Mesothelial cell of epicardium (in vitro differentiated cells): ENCODE measurements at regions not wholly inside any gene's neighbourhood (a gene's known extent, or its start where the extent isn't known, plus 50 kb on each side); places are given as distances from the start of the nearest gene placed in this dataset.

Experiments used
- DNase-seq, 2 experiments: peaks; one replicate each; pipeline ENCODE4 v3.0.0; 2021; ENCODE audit warnings: low spot score in 2 of 2; ENCODE audit not compliant: unreplicated experiment in 2 of 2
- H3K27ac Mint-ChIP-seq: 2 replicates; pipeline ENCODE4 v1.8.0; 2021; ENCODE audit warnings: mixed read lengths
- H3K27me3 Mint-ChIP-seq: 2 replicates; pipeline ENCODE4 v1.8.0; 2021; ENCODE audit warnings: low read depth, mixed read lengths
- H3K36me3 Mint-ChIP-seq: 2 replicates; pipeline ENCODE4 v1.8.0; 2021; ENCODE audit warnings: mixed read lengths
- H3K4me1 Mint-ChIP-seq: 2 replicates; pipeline ENCODE4 v1.8.0; 2021; ENCODE audit warnings: mixed read lengths
- H3K4me3 Mint-ChIP-seq: 2 replicates; pipeline ENCODE4 v1.8.0; 2021; ENCODE audit warnings: mild to moderate bottlenecking, moderate library complexity, mixed read lengths
- H3K9me3 Mint-ChIP-seq: 2 replicates; pipeline ENCODE4 v1.8.0; 2021; ENCODE audit warnings: mixed read lengths
- TF ChIP-seq, protein P1 (sequence below): fragments of 200-600 bp; sonication (generic); IDR thresholded peaks from one replicate; pipeline ENCODE4 v1.5.0; 2021; ENCODE audit warnings: antibody characterized with exemption; ENCODE audit not compliant: unreplicated experiment

DNA sequence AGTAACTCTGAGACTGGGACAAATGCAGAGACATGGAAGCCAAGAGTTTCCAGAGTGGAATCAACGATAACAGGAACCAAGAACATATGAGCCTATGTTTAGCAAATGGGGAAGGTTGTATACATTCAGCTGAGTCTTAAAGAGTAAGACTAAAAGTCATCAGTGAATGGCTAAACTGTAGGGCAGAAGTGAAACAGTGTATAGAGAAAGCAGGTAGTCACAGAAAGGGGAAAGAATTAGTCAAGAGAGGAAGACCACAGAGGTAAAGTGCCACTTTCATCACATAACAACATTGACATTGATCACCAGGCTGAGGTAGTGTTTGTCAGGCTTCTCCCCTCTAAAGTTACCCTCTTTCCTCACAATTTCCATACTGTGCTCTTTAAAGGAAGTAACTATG, 306.5 kb upstream of the SPTLC3 start:
- Mint-ChIP-seq H3K9me3 (peaks cover 3% of the 10 kb centered on the region), H3K27me3 (no peaks in the 10 kb centered on the region), H3K4me1 (peaks cover 14% of the 10 kb centered on the region), H3K36me3 (no peaks in the 10 kb centered on the region), H3K27ac (no peak overlapping the region), H3K4me3 (no peak overlapping the region)
- TF ChIP-seq, protein P1, sequence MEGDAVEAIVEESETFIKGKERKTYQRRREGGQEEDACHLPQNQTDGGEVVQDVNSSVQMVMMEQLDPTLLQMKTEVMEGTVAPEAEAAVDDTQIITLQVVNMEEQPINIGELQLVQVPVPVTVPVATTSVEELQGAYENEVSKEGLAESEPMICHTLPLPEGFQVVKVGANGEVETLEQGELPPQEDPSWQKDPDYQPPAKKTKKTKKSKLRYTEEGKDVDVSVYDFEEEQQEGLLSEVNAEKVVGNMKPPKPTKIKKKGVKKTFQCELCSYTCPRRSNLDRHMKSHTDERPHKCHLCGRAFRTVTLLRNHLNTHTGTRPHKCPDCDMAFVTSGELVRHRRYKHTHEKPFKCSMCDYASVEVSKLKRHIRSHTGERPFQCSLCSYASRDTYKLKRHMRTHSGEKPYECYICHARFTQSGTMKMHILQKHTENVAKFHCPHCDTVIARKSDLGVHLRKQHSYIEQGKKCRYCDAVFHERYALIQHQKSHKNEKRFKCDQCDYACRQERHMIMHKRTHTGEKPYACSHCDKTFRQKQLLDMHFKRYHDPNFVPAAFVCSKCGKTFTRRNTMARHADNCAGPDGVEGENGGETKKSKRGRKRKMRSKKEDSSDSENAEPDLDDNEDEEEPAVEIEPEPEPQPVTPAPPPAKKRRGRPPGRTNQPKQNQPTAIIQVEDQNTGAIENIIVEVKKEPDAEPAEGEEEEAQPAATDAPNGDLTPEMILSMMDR, result no peak
- DNase-seq, result no peak

DNA sequence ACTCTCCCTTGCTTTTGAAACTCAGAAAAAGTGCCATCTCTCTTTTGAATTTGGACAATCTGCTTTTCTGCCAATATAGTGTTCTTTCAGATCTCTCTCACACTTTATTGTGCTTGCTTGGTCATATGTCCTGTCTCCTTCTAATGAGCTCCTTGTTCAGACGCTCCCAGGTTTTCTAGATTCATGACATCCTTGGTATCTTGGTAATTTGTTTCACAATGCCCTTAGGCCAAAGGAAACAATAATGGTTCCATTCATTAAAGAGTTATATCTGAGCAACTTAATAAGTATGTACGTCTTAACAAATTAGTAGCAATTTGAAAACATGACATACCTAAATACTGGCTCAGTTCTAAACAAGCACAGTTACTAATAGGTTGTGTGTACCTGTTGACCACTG, 293.4 kb upstream of the SPTLC3 start:
- Mint-ChIP-seq H3K4me3 (no peak overlapping the region), H3K27me3 (peaks cover 78% of the 10 kb centered on the region), H3K36me3 (no peaks in the 10 kb centered on the region), H3K9me3 (no peaks in the 10 kb centered on the region), H3K27ac (no peak overlapping the region), H3K4me1 (no peaks in the 10 kb centered on the region)
- DNase-seq, result no peak
- TF ChIP-seq, protein P1, result no peak

DNA sequence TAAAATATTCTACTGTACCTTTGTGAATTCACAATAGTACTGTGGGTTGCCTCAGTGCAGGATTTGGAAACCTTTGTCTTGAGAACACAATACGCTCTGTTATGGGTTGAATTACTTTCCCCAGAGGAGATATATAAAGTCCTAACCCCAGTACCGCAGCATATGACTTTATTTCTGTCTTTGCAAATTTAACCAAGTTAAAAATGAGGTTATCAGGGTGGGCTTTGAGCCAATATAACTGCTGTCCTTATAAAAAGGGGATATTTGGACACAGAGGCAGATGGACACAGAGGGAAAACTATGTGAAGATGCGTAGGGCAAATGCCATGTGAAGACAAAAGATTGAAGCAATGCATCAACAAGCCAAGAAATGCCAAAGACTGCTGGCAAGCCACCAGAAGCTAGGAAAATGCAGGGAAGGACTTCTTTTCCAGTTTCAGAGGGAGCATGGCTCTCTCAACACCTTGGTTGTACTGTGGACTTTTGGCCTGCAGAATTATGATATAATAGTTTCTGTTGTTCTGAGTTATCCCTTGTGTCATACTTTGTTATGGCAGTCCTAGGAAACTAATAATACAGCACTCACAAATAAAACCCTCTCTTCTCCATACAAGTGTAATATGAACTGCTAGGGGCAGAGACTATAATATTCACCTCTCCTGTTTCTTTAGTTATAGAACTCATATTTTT, 292.6 kb upstream of the SPTLC3 start:
- H3K27ac Mint-ChIP-seq, result no peak overlapping the region
- no peaks in the 10 kb centered on the region for H3K4me1 Mint-ChIP-seq
- TF ChIP-seq, protein P1, result no peak
- no peaks in the 10 kb centered on the region for H3K36me3 Mint-ChIP-seq
- DNase-seq, result no peak
- H3K4me3 Mint-ChIP-seq, result no peak overlapping the region
- H3K27me3 Mint-ChIP-seq, result peaks cover 80% of the 10 kb centered on the region
- no peaks in the 10 kb centered on the region for H3K9me3 Mint-ChIP-seq

DNA sequence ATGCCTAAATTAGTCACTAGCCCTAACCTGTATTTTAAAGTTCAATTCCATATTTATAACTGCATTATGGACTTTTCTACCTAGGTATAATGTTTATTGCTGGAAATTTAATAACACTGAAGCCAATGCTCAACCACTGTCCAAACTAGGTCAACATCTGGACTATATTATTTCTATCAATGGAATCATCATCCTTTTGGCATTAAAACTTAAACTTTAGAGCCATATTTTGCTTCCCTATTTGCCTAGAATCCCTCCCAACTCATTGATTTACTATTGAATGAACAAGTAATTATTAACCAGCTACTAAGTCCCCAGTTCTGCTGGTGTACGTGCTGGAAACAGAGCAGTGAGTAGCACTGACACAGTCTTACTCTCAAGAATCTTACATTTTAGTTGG, 291.7 kb upstream of the SPTLC3 start:
- Mint-ChIP-seq H3K4me1 (no peaks in the 10 kb centered on the region), H3K27me3 (peaks cover 82% of the 10 kb centered on the region), H3K27ac (no peak overlapping the region), H3K36me3 (no peaks in the 10 kb centered on the region), H3K4me3 (no peak overlapping the region), H3K9me3 (no peaks in the 10 kb centered on the region)
- DNase-seq, result no peak
- TF ChIP-seq, protein P1, result no peak

DNA sequence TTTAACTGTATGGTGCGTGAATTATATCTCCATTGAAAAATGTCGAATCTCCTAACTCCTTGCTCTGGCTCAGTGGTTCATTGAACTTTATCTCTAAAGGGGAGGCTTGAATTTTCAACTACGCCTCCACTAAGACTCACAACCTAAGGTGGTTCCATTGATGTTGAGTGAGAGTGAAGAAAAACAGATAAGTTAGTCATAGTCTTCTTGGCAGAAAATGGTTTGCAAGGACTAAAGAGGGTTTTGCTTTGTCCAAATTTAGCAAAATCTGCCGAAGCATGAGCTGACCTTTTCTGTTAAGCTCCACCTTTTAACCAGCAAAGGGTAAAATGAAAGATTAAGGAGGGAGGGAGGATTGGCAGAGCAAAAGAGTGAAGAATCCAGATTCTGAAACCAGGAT, 290.2 kb upstream of the SPTLC3 start:
- Mint-ChIP-seq H3K36me3 (no peaks in the 10 kb centered on the region), H3K4me1 (no peaks in the 10 kb centered on the region), H3K4me3 (no peak overlapping the region), H3K27ac (no peak overlapping the region), H3K9me3 (no peaks in the 10 kb centered on the region), H3K27me3 (peaks cover 77% of the 10 kb centered on the region)
- TF ChIP-seq, protein P1, result no peak
- no peak for DNase-seq

DNA sequence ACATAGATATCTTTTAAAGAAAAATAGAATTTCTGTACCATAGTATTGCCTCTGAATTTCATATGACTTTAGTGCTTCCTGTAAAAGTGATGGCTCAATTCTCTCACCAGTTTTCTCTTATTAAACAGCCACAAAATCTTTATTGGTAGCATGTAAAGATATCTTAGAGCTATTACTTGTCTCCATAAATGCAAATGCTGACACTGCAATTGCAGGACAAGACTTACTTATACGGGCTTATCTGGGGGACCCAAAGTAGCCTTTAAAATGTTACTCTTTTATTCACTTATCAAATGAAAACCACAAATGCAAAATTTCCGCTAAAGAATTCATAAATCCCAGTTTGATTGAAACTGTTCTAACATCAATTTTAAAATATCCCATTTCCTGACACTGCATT, 287.1 kb upstream of the SPTLC3 start:
- H3K27ac Mint-ChIP-seq, result no peak overlapping the region
- no peaks in the 10 kb centered on the region for H3K36me3 Mint-ChIP-seq
- DNase-seq, result no peak

More for the DNA sequence above, 287.1 kb upstream of the SPTLC3 start:
- TF ChIP-seq, protein P1, result no peak
- H3K27me3 Mint-ChIP-seq, result peaks cover 61% of the 10 kb centered on the region
- H3K4me1 Mint-ChIP-seq, result no peaks in the 10 kb centered on the region
- peaks cover 4% of the 10 kb centered on the region for H3K9me3 Mint-ChIP-seq
- H3K4me3 Mint-ChIP-seq, result no peak overlapping the region
